ENCODE measurements at regions not wholly inside any gene's neighbourhood (a gene's known extent, or its start where the extent isn't known, plus 50 kb on each side); places are given as distances from the start of the nearest gene placed in this dataset.
"Not testable (repeated sequence)": the region's sequence is repeated elsewhere in the genome, so short reads cannot be mapped to it uniquely, and the experiment has no call there.

DNA sequence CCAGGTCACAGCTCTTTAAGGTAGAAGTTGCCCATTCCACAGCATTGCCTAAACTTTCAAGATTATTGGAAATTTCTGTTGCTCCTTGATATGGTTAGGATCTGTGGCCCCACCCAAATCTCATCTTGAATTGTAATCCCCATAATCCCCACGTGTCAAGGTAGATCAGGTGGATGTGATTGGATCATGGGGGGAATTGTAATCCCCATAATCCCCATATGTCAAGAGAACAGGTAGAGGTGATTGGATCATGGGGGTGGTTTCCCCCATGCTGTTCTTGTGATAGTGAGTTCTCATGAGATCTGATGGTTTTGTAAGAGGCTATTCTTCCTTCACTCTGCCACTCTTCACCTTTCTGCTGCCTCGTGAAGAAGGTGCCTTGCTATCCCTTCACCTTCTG lies 327.4 kb upstream of the MAP3K7 start:
- DNase-seq: no peak

- no peak for DNase-seq
Measured at GRCh38 chr6:90913266-90913960, 326.5 kb upstream of the MAP3K7 start.

DNA sequence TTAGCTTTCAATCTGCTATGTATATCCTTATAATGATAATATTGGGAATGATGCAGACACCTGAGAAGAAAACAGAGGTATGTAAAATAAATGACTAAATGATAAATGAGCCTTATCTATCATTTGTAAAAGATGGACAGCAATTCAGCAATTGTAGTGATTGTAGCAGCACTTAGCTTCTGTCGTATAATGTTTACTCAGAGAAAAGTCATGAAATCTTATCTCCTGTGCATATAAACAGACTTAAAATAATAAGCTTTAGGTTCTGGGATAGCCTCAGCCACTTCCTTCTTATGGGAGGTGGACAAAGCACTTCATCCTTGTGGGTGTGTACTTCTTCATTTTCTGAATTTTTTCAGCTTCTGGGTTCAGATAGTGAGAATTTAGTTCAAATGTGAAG lies 324.8 kb upstream of the MAP3K7 start:
- no peak for DNase-seq

DNA sequence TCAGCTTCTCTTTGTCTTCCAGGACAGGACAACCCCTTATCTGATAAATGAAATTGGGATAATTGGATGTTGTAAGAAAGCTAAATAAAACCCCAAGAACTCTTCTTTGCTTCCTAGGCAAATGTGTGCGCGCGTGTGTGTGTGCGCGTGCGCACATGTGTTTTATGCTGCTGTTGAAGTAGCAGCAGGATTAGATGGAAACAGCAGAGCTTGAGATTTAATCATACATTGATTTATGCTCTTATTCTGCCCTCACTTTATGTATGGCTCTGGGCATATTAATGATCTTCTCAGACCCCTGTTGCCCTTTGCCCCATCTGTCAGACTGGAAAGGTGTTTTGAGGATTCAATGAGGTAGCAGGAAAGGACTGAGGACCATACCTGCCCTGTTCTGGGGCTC lies 324.0 kb upstream of the MAP3K7 start:
- DNase-seq: no peak

DNA sequence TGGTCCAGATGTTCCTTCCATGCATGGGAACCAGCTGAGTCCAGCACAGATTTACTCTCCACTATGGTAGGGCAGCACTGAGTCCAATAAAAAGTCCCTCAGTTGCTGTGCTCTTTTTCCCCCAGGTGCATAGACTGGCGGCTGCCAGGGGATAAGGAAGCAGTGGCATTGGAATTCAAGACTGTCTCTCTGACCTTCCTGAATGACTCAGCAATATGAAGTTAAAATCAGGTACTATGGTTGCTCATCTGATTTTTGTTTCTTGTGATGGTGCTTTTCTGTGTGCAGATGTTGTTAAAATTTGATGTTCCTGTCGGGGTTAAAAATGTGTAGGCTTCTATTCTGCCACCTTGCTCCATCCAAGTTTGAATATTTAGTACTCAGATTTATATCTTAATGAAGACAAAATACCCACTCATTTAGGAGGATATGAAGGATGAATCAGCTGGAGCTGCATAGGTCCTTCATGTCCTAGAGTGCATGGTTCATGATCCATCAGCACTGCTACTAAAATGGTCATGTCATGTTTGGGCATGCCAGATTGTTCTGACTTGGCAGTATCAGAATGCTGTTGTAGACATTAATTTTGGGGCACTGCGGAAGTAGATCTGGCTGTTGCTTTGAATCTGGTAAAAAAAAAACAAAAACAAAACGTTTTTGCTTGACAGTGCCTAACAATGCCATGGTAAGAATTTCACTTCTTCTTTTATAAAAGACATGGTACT lies 321.2 kb upstream of the MAP3K7 start:
- no peak for DNase-seq

GRCh38 chr6:90905351-90905750 lies 318.5 kb upstream of the MAP3K7 start:
- DNase-seq: no peak

GRCh38 chr6:90900034-90900433 lies 313.2 kb upstream of the MAP3K7 start:
- DNase-seq: no peak

- DNase-seq: no peak
Measured at GRCh38 chr6:90898763-90899162, 311.9 kb upstream of the MAP3K7 start.

DNA sequence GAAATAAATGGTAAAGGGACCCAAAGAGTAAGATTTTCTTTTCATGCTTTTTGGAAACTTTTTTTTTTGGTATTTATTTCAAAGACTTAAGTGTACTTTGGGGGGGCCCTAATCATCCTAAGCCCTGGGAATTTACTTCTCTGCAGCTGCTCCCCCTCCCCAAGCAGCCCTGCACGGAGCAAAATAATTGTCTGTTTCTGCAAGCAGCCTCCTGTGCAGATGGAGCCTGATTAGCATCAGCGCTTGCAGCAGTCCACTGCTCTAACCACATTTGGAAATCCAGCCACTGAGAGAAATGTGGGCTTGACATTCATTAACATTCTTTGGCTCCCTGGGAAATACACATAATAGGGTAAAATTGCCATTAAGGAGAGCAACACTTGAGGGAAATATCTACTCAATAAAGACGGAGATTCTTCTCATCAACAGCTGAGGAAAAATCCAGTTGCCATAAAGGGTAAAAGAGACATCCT lies 309.2 kb upstream of the MAP3K7 start:
- no peak for DNase-seq

- no peak for DNase-seq
Measured at GRCh38 chr6:90895299-90896074, 308.6 kb upstream of the MAP3K7 start.

DNA sequence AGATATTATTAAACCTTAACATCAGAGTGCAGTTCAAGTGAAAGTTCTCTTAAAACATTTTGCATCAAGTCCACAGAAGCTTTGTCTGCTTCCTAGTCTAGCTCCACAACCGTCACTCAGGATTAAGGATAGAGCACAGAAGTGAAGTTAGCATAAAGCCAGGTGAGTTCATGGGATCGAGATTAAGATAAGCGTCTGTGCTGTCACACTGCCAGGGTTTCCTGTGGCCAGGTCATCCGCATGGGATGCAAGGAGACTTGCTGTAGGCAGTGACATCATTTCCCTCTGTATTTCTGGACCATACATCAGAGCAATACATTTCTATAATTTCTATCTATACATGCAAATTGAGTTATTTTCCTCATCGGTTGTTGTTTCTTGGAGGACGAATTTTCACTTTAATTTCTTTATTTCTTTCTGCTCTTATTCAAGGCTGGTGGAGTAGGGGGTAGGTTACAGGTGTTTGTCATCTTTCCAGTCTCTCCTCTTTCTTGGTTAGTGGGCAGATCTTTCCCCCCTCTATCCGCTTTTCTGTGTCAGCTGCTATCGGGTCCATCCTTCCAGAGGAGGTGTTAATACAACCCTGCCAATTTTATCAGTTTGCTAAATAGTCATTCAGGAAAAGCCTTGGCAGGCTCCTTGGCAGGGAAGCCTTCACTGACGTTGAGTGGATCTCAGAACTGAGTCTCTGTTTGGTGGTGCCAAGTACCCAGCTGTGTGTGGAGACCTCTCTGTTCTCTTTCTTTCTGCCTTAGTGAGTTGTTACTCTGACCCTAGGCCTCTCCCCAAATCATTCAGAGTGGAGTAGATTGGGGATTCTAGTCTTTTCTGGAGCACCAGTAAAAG lies 307.6 kb upstream of the MAP3K7 start:
- DNase-seq: no peak

- no peak for DNase-seq
Measured at GRCh38 chr6:90893400-90893799, 306.5 kb upstream of the MAP3K7 start.

GRCh38 chr6:90892271-90892670 lies 305.4 kb upstream of the MAP3K7 start:
- no peak for DNase-seq

DNA sequence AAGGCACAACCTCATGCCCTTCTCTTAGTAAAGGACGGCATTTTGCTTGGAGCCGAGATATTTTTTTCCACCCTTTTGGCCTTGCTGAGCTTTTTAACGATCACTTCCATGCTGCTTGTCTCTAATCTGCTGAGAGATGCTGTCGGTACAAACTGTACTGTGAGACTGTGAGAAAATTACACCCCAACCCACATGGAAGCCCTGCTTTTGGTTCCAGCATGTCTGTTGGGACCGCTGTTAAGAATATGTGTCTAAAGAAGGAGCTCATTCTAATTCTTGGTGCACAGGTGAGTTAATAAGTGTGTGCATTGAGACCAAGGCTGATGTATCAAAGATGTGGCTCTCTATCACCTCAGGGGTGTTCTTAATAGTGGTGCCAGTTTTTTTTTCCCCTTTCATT lies 304.5 kb upstream of the MAP3K7 start:
- DNase-seq: no peak

GRCh38 chr6:90890683-90891330 lies 303.9 kb upstream of the MAP3K7 start:
- no peak for DNase-seq

GRCh38 chr6:90887764-90888163 lies 300.9 kb upstream of the MAP3K7 start:
- no peak for DNase-seq

DNA sequence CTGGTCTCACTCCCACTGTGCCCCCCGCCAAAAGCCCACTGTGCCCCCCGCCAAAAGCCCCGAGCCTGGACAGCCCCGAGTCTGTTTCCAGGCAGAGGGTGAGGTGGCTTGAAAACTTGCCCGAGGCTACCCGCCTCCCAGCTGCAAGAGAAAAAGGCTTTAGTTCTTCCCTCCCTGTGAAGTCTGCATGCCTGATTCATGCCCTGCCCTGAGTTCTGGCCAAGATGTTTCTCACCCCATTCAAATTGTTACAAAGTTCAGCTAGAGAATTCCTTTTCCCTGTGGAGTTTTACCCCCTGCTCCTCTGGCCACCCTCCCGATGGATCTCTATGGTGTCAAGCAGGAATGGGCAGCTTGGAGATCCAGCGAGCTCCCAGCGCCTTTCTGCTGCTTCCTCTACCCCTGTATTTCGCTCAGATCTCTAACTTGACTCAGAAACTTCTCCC lies 298.8 kb upstream of the MAP3K7 start:
- DNase-seq: no peak

DNA sequence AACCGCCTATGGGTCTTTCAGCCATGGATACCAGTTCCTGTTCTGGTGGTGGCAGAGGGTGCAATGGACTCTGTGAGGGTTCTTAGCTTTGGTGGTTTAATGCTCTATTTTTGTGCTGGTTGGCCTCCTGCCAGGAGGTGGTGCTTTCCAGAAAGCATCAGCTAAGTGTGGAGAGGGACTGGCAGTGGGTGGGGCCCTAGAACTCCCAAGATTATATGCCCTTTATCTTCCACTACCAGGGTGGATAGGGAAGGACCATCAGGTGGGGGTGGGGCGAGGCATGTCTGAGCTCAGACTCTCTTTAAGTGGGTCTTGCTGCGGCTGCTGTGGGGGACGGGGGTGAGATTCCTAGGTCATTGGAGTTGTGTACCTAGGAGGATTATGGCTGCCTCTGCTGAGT lies 298.3 kb upstream of the MAP3K7 start:
- not testable (repeated sequence) for DNase-seq

- DNase-seq: no peak
Measured at GRCh38 chr6:90877616-90878015, 290.7 kb upstream of the MAP3K7 start.

- DNase-seq: no peak
Measured at GRCh38 chr6:90874931-90875330, 288.1 kb upstream of the MAP3K7 start.

DNA sequence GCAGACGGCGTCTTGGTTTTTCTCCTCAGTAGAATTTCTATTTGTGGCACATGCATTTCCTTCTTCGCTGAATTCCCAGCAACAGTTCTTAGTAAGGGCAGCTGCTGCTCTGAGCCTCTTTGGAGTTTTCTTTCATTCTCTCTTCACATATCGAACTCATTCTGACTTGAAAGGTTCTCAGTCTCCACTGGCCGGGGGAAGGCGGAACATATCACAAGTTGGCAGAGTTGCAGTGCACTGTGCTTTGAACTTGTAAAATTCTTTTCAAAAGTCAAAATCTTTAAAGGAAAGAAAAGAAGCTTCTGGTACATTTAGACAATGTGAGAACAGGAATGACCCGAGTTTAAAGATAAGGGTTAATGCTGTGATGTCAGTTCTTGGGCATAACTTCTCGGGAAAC lies 286.1 kb upstream of the MAP3K7 start:
- DNase-seq: no peak

Measured in renal pelvis (tissue), 1 donor.